Stimulated activated CD4-positive, alpha-beta T cell treated with anti-CD3 and anti-CD28 coated beads, Interleukin-1b, Interleukin-23, amount 100 ng/mL, for 1 hour (primary cell): ENCODE measurements at regions not wholly inside any gene's neighbourhood (a gene's known extent, or its start where the extent isn't known, plus 50 kb on each side); places are given as distances from the start of the nearest gene placed in this dataset.
"Not testable (repeated sequence)": the region's sequence is repeated elsewhere in the genome, so short reads cannot be mapped to it uniquely, and the experiment has no call there.

ENCODE experiments used
- DNase-seq, 2 donors: peaks; one replicate each; pipeline ENCODE4 v3.0.0-alpha.2; 2020; ENCODE audit warnings: low read depth in 2 of 2

DNA sequence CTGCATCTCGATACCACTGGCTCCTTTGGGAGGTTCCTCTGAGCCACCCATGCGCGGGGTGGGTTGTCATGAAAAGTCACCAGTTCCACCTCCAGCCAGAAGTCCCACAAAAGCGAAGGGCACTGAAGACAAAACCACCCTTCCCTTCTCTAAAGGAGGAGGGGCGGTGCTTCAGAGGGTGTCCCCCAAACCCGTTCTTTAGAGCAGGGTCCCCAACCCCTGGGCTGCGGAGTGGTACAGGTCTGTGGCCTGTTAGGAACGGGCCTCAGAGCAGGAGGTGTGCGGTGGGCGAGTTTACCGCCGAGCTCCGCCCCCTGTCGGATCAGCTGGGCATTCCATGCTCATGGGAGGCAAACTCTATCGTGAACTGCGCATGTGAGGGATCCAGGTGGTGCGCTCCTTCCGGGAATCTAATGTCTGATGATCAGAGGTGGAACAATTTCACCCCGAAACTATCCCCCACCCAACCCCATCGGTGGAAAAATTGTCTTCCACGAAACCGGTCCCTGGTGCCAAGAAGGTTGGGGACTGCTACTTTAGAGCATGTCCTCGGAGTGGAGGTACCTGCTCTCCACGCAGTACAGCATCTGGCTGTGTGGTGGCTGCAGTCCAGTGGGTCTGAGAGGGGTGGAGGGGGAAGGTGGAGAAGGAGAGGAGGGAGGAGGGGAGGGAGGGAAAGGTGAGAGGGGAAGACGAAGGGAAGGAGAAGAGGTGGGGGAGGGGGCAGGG is 72.9 kb upstream of the SEPTIN5 start:
- DNase-seq: no peak

DNA sequence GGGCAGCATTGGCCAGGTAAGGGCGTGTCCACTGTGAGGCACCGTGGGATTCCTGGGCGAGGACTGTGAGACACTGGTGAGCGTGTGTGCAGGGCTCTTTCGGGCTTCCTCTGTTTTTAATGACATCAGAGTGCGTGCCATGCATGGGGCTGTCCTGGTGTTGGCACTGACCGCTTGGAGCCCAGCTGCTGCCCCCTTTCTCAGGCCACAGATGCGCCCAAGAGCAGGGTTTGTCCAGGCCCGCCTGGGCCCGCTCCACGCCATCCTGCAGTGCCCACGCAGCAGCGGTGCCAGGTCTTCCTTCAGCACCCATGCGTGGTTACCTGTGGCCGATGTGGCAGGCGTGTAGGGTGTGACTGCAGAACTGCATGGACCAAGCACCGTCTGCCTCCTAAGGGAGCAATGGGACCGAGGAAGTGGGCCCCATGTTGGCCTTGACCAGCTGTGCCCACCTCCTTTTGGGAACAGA is 72.3 kb upstream of the SEPTIN5 start:
- DNase-seq: no peak

DNA sequence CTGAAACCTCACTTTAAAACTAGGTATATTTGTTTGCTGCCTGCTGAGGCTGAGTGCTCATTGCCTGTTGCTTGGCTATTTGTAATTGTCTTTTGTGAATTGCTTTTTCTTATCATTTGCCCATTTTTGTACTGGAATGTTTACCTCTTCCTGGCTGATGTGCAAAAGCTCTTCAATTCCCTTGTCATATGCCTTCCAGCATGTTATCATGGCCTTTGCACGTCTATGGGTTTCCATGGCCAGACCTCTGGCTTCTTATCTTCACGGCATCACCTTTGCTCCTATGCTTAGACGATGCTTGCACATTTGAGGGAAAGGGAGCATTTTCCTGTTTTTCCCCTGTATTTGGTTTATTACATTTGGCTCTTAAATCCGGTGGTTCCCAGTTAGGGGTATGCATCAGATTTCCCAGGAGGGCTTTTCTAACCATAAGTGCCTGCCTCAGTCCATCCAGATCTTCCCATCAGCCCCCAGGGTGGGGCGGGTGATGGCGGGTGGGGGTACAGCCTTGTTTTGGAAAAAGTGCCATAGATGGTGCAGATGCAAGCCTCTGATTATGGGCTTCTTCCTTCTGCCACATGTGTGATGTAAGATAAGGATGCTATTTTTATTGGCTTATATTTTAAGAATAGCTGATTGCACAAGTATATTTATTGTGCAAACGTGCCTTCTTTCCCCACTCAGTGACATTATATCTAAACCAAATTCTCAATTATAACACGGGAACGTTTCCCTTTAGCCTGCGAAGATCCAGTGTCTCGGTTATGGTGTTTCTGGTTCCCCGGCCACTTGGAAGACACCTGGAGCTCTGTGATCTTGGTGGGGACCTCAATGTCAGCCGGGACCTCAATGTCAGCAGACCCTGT is 70.6 kb upstream of the SEPTIN5 start:
- no peak for DNase-seq

DNA sequence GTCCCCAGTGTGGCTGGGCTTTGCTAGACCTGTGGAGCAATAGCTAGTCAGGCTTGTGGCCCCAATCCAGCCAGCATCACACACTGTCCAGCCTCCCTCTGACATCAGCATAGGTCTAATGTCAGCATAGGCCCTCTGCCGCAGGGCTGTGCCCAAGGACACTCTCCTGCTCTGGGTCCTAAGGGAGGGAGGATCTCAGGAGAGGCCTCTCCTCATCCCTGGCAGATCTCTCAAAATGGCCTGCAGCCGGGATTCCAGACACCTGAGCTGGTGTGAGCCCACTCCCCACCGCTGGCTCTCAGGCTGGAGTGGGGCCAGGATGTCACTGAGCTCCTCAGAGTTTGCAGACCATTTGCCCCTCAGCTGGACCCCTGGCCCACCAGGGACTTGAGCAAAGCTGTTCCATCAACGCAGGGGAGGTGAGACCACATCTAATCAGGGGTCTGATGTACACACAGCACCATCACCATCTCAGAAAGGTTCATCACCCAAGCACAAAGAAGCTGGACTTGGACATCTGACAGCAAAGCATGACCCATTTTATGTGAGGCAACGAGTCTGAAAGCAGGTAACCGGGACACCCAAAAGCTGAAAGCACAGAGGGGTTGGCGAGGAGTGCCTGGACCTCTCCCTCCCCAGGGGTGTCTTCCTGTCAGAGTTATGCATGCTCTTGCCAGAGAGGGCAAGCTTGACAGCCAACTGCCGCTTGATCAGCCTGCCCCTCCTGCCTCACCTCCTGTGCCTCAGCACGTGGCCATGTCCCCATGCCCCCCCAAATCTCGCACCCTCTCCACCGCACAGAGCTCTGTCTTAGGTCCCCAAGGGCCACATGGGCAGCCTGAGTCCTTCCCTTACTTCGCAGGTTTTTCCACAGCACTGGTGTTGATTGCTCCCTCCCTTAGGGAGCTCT is 69.7 kb upstream of the SEPTIN5 start:
- no peak for DNase-seq

DNA sequence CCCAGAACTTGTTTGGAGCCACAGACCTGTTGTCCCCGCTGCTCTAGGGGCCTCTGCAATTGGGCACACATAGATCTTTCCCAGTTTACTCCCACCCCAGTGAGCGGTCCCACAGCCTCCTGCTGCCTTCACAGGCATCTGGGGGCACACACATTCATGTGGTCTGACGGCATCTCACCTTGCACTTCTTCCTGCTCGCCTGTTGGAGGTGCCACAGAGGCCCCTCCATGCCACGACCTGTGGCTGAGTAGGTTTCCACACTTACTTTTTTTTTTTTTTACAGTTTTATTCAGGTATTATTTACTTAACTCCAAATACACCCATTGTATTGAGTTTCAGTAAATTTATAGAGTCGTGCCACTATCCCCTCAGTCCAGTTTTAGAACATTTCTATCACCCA is 68.9 kb upstream of the SEPTIN5 start:
- DNase-seq: no peak

DNA sequence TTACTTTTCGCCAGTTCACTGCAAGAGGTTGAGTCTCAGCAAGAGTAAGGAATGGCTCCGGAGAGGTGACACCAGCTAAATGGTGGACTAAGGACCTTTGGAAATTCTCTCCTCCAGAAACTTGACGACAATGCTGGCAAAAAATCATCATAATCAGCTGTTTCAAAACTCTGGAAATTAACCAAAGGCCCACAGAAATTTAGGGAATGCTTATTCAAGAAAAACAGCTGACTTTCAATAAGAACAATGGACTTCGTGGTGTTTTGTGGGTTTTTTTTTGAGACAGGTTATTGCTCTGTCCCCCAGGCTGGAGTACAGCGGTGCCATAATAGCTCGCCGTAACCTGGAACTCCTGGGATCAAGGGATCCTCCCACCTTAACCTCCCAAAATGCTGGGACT is 68.4 kb upstream of the SEPTIN5 start:
- DNase-seq: no peak

DNA sequence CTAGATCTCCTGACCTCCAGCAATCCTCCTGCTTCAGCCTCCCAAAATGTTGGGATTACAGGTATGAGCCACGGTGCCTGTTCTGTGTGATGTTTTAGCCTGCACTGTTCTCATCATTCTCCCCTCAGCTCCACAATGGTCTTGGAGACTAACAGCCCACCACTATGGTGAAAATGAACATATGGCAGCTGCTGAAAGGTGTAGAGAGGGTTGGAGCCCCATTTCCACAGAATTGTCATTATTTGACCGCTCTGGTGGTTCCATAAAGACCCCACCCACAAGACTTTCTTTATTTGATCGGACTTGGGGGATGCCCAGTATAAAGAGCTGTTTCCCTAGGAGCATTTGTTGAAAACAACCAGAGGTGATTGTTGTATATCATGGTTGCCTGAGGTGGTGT is 67.9 kb upstream of the SEPTIN5 start:
- DNase-seq: no peak

DNA sequence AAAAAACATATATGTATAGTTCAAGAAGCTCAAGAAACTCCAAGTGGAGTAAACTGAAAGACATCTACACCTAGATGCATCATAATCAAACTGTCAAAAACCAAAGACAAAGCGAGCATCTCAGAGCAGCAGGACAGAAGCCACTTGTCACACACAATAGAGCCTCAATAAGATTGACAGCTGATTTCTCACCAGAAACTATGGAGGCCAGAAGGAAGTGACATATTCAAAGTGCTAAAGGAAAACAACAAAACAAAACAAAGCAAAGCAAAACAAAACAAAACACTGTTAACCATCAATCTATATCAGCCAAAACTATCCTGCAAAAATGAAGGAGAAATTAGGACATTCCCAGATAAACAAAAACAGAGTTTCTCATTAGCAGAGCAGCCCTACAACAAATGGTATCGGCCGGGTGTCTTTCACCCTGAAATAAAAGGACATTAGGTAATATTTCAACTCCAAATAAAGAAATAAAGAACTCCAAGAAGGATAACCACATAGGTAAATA is 65.8 kb upstream of the SEPTIN5 start:
- no peak for DNase-seq

DNA sequence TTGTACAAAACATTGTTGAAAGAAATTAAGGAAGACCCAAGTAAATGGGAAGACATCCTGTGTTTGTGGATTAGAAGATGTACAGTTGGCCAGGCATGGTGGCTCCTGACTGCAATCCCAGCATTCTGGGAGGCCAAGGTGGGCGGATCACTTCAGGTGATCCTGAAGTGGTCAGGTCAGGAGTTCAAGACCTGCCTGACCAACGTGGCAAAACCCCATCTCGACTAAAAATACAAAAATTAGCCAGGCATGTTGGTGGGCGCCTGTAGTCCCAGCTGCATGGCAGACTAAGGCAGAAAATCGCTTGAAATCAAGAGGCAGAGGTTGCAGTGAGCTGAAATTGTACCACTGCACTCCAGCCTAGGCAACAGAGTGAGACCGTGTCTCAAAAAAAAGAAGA is 62.0 kb upstream of the SEPTIN5 start:
- DNase-seq: no peak

DNA sequence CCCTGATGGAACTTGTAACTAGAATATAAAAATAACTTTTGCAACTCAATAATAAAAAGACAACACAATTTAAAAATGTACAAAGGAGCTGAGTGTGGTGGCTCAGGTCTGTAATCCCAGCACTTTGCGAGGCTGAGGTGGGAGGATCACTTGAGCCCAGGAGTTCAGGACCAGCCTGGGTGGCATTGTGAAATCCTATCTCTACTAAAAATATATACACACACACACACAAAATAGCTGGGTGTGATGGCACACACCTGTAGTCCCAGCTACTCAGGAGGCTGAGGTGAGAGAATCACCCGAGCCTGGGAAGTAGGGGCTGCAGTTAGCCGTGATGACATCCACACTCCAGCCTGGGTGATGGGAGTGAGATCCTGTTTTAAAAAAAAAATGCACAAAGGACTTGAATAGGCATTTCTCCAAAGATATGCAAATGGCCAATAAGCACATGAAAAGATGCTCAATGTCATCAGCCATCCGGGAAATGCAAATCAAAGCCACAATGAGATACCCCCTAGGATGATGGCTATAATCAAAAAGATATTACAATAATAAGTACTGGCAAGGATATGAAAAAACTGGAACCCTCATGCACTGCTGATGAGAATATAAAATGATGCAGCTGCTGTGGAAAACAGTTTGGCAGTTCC is 59.8 kb upstream of the SEPTIN5 start:
- no peak for DNase-seq

DNA sequence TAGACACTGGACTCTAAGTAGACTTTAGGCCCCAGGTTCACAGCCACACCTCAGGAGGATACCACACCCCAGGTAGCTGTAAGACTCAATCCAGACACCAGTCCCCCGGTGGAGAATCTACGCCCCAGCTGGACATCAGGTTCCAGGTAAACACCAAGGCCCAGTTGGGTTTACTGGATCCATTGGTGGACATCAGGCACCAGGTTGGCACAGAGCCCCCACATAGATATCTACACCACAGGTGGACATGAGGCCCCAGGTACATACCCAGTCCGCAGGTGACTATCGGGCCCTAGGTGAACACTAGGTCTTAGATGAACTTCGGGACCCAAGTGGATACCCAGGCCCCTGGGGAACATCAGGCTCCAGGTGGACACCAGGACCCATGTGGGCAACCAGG is 58.9 kb upstream of the SEPTIN5 start:
- DNase-seq: no peak

DNA sequence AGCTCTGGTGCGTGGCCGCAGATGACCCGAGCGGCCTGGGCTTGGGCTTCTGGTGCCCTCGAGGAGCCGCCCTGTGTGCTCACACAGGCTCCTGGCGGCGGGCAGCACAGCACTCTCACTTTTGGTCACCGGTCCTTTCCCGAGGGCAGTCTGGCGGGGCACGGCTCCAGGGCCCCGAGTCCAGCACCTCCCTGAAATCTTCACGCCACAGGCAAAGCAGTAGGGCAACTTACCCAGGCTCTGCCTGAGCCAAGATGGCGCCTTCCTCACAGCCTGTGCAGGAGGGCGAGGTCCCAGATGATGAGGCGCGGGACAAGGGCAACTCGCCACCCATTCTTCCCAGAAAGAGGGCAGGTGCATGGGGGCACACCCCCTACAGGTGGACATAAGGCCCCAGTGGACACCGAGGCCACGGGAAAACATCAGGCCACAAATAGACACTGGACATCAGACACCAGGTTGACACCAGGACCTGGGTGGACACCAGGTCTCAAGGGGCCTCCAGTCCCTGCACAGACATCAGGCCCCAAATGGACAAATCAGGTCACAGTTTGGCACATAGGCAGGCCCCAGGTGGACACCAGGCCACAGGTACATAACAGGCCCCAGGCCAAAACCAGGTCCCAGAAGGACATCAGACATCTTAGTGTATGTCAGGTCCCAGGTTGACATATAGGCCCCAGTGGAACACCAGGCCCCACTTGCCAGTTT is 57.6 kb upstream of the SEPTIN5 start:
- DNase-seq: no peak

DNA sequence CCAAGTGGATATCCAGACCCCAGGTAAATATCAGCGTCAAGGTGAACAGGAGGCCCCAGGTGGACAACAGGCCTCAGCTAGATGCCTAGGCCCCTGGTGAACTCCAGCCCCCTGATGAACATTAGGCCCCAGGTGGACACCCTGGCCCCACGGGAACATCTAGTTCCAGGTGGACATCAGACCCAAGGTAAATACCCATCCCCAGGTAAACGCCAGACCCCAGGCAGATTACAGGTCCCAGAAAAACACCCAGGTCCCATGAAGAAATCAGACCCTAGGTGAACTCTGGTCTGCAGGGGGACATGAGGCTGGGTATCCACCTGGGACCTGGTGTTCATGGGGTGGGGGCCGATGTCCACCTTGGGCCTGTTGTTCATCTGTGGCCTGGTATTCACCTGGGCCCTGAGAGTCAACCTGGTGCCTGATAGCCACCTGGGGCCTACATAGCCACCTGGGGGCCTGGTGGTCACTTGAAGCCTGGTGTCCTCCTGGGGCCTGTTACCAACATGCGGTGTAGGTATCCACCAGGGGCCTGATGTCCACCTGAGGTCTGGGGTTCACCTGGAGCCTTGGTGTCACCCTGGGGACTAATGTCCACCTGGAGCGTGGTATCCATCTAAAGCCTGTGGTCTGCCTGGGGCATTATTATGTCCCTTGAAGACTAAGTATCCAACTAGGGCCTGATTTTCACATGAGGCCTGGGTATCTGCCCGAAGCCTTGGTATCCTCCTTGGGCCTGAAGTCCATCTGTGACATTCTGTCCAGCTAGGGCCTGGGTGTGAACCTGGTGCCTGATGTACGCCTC is 56.8 kb upstream of the SEPTIN5 start:
- no peak for DNase-seq

DNA sequence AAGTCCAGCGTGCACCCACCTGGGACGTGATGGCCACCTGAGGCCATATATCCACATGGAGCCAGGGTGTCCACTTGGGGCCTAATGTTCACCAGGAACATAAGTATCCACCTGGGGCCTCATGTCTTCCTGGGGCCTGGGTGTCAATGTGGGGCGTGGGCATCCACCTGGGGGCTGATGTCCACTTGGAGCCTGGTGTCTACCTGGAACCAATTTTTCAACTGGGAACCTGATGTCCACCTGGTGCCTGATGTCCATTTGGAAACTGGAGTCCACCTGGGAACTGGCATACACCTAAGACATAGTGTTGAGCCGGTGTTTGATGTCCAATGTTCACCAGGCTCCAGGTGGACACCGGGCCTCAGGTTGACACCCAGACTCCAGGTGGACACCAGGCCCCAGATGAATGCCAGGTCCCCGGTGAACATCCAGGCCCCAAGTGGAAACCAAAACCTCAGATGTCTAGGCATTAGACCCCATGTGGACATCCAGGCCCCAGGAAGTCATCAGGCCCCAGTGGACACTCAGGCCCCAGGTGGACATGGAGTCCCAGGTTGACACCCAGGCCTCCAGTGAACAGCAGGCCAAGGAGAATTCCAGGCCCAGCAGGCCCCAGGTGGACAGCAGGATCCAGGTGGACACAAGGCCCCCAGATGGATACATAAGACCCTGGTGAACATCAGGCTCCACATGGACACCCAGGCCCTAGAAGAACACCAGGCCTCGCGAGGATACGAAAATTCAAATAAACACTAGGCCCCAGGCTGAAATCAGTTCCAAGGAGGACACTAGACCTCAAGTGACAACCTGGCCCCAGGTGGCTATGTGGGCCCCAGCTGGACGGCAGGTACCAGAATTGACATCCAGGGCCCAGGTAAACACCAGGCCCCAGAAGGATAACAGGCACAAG is 56.0 kb upstream of the SEPTIN5 start:
- DNase-seq: no peak

DNA sequence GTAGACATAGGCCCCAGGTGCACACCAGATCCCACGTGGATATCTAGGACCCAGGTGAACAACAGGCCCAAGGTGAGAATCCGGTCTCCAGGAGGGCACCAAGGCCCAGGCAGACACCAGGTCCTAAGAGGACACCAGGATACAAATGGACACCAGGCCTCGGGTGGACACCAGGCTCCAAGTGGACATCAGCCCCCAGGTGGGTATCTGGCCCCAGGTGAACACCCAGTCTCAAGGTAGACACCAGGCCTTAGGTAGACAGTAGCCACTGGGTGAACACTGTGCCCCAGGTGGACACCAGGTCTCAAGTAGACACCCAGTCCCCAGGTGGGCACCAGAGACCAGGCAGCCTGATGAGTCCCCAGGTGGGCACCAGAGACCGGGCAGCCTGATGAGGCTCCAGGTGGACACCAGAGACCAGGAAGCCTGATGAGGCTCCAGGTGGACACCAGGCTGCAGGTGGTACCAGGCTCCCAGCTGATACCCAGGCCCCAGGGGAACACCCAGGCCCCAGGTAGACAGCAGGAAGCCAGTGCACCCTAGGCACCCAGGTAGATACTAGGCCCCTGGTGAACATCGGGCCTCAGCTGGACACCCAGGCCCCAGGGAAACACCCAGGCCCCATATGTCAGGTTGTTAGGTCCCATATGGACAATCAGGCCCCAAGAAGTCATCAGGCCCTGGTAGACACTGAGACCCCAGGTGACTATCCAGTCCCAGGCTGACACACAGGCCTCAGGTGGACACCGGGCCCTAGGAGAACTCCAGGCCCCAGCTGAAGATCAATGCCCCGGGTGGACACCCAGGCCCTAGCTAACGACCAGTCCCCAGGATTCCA is 55.1 kb upstream of the SEPTIN5 start:
- no peak for DNase-seq

DNA sequence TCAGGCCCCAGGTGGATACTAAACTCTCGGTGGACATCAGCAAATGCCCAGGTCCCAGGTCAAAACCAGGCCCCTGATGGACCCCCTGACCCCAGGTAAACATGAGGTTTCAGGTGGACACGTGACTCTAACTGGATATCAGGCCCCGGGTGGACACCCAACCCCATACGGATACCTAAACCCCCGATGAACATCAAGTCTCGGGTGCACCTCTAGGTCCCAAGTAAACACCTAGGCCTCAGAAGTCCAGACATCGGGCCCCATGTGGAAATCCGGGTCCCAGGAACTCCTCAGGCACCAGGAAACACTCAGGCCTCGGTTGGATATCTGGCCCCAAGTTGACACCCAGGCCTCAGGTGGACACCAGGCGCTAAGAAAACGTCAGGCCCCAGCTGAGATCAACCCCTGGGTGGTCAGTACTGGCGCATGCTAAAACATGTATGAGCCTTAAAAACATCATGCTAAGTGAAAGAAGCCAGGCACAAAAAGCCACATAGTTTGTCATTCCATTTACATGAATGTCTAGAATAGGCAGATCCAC is 54.4 kb upstream of the SEPTIN5 start:
- DNase-seq: no peak

DNA sequence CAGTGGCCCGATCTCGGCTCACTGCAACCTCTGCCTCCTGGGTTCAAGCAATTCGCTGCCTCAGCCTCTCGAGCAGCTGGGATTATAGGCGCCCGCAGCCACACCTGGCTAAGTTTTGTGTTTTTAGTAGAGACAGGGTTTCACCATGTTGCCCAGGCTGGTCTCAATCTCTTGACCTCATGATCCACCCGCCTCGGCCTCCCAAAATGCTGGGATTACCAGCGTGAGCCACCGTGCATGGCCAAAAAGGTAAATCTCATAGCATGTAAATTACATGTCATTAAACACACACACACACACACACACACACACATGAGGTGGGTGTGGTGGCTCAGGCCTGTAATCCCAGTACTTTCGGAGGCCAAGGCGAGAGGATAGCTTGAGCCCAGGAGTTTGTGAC is 53.7 kb upstream of the SEPTIN5 start:
- DNase-seq: not testable (repeated sequence)

DNA sequence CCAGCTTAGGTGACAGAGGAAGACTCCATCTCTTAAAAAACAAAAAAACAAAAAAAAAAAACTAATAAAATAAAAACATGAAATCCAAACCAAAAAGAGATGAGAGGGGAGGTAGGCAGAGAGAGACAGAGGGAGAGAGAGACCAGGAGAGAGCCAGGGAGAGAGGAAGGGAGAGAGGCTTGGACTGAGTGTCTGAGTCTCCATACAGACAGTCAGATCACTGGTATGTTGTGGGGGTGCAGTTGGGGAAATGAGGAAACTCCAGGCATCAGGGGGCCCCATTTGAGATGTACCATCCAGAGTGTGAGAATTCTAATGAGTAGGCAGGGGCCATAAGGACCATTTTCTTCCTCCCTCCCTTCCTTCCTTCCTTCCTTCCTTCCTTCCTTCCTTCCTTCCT is 53.1 kb upstream of the SEPTIN5 start:
- DNase-seq: no peak
